Lower lobe of right lung (tissue), 2 donors: ENCODE measurements at regions not wholly inside any gene's neighbourhood (a gene's known extent, or its start where the extent isn't known, plus 50 kb on each side); places are given as distances from the start of the nearest gene placed in this dataset.

Experiments used
- ATAC-seq, 2 donors: fragments of 200-7000 bp; cut with Tn5 transposase; one replicate each; pipeline ENCODE4 v1.9.1; 2020 to 2022; ENCODE audit warnings: mild to moderate bottlenecking in 2 of 2, moderate library complexity in 2 of 2
- DNase-seq: peaks from one replicate; pipeline ENCODE4 v3.0.0-alpha.2; 2020
- H3K27ac ChIP-seq: fragments of 200-600 bp; one replicate; pipeline ENCODE4 v1.8.0; 2022
- H3K27me3 ChIP-seq: fragments of 200-600 bp; one replicate; pipeline ENCODE4 v1.8.0; 2022; ENCODE audit warnings: low read depth
- H3K36me3 ChIP-seq: fragments of 200-600 bp; one replicate; pipeline ENCODE4 v1.8.0; 2022; ENCODE audit warnings: mild to moderate bottlenecking
- H3K4me1 ChIP-seq: fragments of 200-600 bp; one replicate; pipeline ENCODE4 v1.8.0; 2022
- H3K4me3 ChIP-seq: fragments of 200-600 bp; one replicate; pipeline ENCODE4 v1.8.0; 2022; ENCODE audit warnings: mild to moderate bottlenecking
- H3K9me3 ChIP-seq: fragments of 200-600 bp; one replicate; pipeline ENCODE4 v1.8.0; 2022
- intact Hi-C: fragments of 100-400 bp; cut with DNase I; formaldehyde crosslinking; loops from one replicate; pipeline ENCODE4 v1.11.0; 2022
- TF ChIP-seq, protein P1 (sequence below): fragments of 200-600 bp; IDR thresholded peaks from one replicate; pipeline ENCODE4 v1.8.0; 2022; ENCODE audit warnings: antibody characterized with exemption, mild to moderate bottlenecking
- donor health status: DM: no; HTN: yes; CAD: no; lungs with severe emphysema.

DNA sequence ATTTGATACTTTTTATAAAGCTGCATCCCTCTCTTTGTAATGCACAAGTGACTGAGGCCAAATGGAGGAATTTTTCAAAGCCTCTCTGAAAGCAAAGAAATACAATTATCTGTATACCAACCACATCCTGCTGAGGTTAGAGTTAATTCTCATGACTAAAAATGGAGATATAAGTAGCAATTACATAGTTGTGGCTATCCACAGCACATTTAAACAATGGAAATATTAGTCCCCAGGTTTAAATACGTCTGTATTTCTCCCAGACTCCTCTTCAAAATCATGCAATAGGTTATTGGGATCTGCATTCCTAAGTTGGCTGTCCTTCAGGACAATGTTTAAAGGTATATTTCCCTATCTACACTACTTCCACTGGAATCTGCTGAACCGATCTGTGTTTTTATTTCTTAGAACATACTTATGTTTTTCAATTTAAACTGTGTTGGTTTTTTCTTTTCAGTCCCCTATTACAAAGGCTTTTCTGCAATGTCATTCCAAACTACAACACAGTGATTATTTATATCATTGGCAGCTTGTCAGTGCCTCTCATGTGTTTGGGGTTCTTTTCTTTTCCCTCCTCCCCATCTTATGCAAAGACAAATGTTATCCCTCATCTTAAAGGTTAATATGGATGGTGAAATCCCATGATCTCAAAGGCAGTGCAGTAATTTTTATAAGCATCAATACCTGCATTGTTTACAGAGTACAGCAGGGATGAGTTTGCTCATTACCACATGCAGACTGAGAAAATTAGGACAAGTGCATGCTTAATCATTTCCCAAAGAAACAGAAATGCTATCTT lies 134.8 kb upstream of the FSHR start:
- DNase-seq (no peak), ATAC-seq (no peak)
- Histone ChIP-seq H3K4me3 (no peak overlapping the region), H3K36me3 (no peaks in the 10 kb centered on the region), H3K27ac (no peak overlapping the region), H3K9me3 (no peaks in the 10 kb centered on the region), H3K4me1 (no peaks in the 10 kb centered on the region), H3K27me3 (no peaks in the 10 kb centered on the region)
- TF ChIP-seq, protein P1, sequence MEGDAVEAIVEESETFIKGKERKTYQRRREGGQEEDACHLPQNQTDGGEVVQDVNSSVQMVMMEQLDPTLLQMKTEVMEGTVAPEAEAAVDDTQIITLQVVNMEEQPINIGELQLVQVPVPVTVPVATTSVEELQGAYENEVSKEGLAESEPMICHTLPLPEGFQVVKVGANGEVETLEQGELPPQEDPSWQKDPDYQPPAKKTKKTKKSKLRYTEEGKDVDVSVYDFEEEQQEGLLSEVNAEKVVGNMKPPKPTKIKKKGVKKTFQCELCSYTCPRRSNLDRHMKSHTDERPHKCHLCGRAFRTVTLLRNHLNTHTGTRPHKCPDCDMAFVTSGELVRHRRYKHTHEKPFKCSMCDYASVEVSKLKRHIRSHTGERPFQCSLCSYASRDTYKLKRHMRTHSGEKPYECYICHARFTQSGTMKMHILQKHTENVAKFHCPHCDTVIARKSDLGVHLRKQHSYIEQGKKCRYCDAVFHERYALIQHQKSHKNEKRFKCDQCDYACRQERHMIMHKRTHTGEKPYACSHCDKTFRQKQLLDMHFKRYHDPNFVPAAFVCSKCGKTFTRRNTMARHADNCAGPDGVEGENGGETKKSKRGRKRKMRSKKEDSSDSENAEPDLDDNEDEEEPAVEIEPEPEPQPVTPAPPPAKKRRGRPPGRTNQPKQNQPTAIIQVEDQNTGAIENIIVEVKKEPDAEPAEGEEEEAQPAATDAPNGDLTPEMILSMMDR: no peak
- intact Hi-C loops: no loop called here

- no peaks in the 10 kb centered on the region for H3K9me3 ChIP-seq
- H3K27ac ChIP-seq: no peak overlapping the region
- H3K4me1 ChIP-seq: no peaks in the 10 kb centered on the region
- intact Hi-C loops: no loop called here
- no peak overlapping the region for H3K4me3 ChIP-seq
- TF ChIP-seq, protein P1: no peak
- ATAC-seq: no peak
- H3K36me3 ChIP-seq: no peaks in the 10 kb centered on the region
- no peak for DNase-seq
- H3K27me3 ChIP-seq: no peaks in the 10 kb centered on the region
Observed at GRCh38 chr2:49288113-49288705, 133.9 kb upstream of the FSHR start.

GRCh38 chr2:49286726-49287125 lies 132.4 kb upstream of the FSHR start:
- Histone ChIP-seq H3K27ac (no peak overlapping the region), H3K27me3 (no peaks in the 10 kb centered on the region), H3K9me3 (no peaks in the 10 kb centered on the region), H3K36me3 (no peaks in the 10 kb centered on the region), H3K4me3 (no peak overlapping the region), H3K4me1 (no peaks in the 10 kb centered on the region)
- ATAC-seq: no peak
- no peak for DNase-seq
- TF ChIP-seq, protein P1: no peak
- intact Hi-C loops: no loop called here

DNA sequence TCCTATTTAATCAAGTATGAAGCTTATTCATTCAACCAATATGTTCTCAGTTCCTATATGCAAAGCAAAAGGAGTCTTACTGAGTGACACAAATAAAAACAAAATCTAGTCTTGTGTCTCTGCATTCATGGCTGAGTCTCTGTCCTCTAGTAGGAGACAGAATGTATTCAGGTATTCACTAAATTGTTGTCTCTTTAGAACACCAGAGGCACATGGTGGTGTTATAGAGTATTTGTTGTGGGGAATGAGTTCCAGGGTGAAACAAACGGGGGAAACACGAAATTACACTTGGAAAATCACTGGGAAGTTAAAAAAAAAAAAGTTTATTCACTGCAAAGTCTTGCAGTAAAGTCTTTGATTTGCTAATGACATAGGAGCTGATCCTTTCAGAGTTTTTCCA lies 131.7 kb upstream of the FSHR start:
- Histone ChIP-seq H3K9me3 (no peaks in the 10 kb centered on the region), H3K36me3 (no peaks in the 10 kb centered on the region), H3K27me3 (no peaks in the 10 kb centered on the region), H3K4me3 (no peak overlapping the region), H3K4me1 (no peaks in the 10 kb centered on the region), H3K27ac (no peak overlapping the region)
- TF ChIP-seq, protein P1: no peak
- intact Hi-C loops: no loop called here
- ATAC-seq (no peak), DNase-seq (no peak)

DNA sequence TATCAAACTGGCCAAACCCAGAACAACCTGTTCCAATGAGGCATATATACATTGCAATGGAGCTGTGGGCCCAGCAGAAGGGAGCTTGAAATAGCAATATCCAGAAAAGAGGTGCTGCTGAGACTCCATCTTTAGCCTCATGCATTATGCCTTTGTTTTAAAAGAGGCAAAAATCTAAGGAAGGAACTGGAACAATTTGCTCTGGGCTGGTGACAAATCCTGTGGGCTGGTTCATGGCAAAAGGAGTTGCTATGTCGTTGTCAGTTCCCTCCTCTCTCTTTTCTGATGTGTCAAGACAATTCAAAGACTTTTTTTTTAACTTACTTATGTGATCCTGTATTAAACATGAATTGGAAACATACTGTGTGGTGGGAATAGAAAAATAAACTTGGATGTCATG lies 124.2 kb upstream of the FSHR start:
- no peak for ATAC-seq
- no peak overlapping the region for H3K4me3 ChIP-seq
- no peak for DNase-seq
- no peaks in the 10 kb centered on the region for H3K4me1 ChIP-seq
- H3K9me3 ChIP-seq: no peaks in the 10 kb centered on the region
- no peaks in the 10 kb centered on the region for H3K27me3 ChIP-seq
- H3K27ac ChIP-seq: no peak overlapping the region
- intact Hi-C loops: no loop called here
- TF ChIP-seq, protein P1: no peak
- no peaks in the 10 kb centered on the region for H3K36me3 ChIP-seq
